Tongue (tissue), 1 donor: ENCODE measurements at regions not wholly inside any gene's neighbourhood (a gene's known extent, or its start where the extent isn't known, plus 50 kb on each side); places are given as distances from the start of the nearest gene placed in this dataset.
A peak's percentile ranks its signal among the peaks of the same experiment; 100 is the strongest.

Experiments used
- DNase-seq: peaks from one replicate; pipeline ENCODE4 v3.0.0-alpha.2; 2015

DNA sequence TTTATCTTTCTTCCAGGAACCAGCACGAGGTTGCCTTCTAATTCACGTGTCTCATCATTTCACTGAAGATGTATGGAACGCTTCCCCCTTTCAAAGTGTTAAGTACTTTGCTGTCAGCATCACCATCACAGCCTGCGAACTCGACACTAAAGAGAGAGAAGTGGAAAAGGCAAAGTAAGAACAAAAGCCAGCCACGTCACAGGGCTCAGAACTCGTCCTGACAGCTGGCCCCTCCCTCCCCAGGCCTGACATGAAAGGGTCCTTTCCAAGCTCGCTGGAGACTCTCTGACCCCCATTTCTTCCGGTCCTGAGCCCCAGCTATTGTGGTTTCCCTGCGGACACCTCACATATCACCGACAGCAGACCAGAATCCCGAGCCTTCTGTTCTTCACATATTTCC lies 177.8 kb upstream of the NTM start:
- DNase-seq = no peak

DNA sequence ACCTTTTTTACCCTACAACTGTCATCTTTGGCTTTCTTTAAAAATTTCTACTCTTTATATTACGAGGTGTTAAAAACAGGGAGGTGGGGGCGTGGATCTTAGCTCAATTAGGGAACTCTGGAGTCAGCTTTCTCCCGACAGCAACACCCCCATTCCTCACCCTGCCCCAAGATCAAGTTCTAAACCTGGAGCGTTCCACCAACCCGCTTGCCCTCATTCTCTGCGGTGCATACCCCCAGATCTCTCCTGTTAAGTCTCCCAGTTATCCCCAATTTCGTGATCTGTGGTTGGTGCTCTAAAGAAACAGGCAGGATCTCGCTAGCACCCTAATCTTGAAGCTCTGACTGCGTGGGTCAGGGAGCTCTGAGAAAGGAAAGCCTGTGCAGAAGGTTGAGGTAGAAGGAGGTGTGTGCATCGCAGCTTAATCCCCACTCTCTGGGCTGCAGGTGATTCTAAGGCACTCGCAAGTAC lies 177.3 kb upstream of the NTM start:
- no peak for DNase-seq

DNA sequence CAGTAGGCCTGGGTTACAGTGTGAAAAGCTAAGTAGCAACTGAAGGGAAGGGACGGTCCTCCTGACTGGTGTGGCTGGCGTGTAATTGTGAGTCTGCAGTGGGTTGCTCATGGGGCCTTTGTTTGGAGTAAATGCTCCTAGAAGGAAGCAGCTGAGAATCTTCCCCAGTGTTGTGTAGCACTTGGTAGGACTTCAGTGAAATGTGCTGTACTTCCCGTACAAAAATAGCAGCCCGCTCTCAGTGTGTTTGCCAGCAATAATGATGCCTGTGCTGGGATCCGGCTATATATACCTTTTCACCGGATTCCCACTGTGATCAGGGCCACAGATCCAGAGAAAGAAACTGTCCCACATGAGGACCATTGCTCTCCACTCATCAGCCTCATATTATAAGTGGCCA lies 175.7 kb upstream of the NTM start:
- no peak for DNase-seq

DNA sequence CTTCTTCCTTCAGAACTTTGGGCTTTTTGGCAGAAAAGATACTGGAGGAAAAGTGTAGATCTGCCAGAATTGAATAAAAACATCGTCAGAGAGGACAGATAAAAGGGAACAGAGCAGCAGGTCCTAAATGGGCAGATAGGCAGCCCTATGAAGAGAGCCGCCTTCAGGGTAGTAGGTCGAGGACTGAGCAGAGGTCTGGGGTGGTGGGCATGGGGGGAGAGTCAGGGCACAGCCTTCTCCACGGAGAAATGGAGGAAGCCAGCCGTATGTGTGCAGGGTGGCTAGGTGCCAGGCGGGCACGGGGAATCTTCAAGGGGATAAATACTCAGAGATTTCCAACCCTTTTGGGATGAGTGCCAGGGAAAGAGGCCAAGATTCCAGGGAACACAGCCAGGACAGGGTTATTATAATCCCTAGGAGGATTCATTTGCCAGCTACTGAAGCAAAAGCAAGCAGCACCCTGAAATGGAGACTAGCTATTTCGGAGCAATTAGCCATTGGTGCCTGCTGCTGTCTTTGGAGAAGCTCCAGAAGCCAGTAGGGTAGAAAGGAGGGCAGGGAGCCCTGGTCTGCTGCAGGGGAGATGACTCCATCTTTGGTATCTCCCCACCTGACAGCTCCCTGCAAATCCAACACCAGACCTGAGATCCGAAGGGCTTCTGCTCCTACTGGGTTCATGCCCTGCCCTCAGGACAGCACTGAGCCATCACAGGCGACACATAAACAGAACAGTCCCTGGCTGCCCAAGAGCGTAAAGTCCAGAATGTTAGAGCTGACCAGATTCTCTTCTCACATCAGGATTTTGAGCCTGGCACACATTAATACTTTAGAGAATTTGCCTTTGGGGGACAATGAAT lies 174.5 kb upstream of the NTM start:
- peak; percentile 94 for DNase-seq

DNA sequence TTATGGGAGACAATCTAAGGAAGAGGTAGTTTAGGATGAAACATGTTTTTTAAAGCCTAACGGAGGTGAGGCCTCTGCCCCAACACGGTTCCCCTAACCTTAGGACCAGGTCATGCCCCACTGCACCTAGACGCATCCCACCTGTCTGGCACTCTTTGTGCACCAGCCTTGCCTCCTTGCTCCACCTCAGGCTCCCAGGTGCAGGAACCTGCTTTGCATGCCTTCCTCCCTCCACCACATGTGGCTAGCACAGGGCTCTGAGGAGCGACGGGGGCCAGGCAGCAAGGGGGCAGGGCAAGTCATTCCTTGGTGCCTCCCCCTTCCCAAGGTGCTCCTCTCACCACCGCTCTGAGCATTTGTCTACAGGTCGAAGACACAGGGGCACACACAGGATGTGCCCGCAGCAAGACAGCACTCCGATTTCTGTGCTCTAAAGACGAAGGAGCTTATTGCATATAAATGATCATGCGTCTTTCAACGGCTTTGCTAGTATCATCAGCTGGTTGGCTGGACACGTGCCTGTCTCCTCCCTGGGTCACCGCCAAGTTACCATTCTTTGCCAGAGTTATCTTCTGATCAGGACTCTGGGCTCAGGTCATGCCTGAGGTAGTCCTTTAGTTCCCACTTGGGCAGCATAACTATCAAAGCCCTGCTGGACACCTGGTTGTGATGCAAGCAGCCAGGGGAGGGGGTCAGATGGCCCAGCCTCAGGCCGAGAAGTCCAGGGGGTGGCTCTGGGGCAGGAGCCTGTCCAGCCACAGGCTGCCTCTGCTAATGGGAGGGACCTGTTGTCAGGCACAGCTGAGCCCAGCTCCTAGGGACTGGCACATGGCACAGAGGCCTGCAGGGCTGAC lies 172.0 kb upstream of the NTM start:
- DNase-seq = peak; percentile 38

DNA sequence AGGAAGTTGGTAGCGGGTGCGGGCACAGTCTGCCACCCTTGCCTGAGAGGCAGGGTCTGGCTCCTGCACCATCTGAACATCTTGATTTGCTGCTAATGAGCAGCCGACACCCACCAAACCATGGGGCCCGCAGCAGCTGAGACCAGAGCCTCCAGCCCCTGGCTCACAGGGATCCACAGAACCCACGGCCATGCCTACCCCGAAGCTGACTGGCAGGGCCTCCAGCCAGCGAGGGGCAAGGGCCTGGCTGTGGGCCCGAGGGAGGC lies 171.5 kb upstream of the NTM start:
- no peak for DNase-seq

DNA sequence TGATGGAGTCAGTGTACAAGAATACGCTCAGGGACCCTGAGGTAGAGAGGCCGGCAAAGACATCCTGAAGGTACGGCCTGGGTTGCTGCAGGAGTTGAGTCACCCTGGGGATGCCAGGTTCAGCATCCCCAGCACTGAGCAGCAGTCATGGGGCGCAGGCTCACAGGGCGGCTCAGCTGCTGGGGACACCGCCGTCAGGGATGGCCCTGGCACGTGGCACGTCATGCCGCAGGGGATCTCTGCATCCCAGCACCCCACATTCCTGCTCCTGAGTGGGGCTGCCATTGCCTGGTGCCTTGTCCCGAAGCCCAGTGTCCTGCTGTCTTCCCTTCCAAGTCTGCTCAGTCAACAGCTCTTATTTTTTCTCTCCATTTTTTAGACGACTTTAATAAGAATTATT lies 168.7 kb upstream of the NTM start:
- DNase-seq = no peak

GRCh38 chr11:131203040-131203439 lies 167.4 kb upstream of the NTM start:
- no peak for DNase-seq

GRCh38 chr11:131204282-131204681 lies 166.1 kb upstream of the NTM start:
- DNase-seq = no peak

- DNase-seq = peak; percentile 69
These were observed 165.5 kb upstream of the NTM start for GRCh38 chr11:131204765-131205380.

- DNase-seq = peak; percentile 29
These were observed 163.7 kb upstream of the NTM start for GRCh38 chr11:131206671-131207070.

DNA sequence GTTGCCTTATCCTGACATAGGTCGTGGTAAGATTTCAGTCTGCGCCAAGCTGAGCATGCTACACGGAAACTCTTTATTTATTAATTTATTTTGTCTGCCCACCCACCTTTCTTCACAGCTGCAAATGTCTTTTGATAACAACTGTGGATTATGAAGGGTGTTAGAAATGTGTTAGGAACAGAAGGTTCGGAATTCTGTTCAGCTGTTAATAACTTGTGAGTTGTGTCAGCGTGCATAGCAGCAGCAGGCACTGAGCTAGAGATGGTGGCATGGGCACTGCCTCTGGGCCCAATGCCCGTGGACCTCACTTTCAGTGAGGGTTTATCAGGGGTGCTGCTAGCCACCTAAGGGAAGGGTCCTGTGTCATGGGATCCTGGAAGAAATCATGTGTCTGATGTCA lies 162.5 kb upstream of the NTM start:
- peak; percentile 43 for DNase-seq

DNA sequence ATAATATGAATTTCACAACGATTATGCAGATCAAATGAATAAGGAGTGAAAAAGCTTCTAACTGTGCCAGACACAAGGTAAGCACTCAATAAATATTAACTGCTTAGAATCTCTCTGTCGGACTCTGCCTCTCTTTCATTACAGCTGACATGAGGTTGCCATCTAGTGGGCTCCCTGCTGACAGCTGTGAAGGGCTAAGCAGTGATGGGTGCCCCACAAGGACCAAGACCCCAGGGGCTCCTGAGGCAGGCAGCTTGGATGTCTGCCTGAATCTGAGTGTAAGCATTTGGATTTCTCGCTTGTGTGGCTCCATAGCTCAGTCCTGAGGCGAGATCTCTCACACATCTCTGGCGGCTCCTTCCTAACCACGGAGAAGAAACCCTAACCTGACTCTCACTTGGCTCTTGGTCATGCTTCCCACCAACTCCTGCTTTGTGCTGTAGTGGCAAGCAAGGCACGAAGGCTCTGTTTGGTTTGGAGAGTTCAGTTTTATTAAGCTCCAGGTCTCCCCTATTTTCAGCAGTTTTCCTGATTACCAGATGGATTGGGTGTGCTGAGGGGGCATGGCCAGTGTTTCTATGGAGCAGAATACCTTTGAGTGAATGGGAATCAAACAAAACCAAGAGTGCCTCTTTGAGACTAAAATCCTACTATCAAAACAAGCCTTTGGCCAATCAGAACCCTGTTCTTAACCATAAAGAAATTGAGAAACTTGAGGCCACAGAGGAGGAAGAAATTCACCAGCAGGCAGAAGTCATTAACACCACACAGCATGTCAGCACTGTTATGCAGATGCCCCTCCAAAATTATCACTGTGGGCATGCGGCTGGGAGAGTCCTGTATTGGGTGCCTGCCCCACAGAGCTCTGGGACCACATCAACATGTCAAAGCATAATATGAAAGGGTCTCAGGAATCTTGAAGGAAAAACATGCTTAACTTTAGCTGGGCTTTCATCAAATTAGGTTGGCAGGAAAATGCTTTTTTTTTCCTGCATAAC lies 152.8 kb upstream of the NTM start:
- no peak for DNase-seq

- DNase-seq = no peak
These were observed 151.9 kb upstream of the NTM start for GRCh38 chr11:131218542-131218941.

DNA sequence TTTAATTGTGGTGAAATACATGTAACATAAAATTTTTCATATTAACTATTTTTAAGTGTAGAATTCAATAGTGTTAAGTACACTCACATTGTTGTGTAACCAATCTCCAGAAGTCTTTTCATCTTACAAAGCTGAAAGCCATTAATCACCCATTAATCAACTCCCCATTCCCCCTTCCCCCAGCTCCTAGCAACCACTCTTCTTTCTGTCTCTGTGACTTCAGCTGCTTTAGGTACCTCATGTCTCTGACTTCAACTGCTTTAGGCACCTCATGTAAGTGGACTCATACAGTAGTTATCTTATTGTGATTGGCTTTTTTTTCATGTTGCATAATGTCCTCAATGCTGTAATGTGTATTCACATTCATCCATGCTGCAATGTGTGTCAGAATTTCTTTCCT lies 150.8 kb upstream of the NTM start:
- DNase-seq = no peak

DNA sequence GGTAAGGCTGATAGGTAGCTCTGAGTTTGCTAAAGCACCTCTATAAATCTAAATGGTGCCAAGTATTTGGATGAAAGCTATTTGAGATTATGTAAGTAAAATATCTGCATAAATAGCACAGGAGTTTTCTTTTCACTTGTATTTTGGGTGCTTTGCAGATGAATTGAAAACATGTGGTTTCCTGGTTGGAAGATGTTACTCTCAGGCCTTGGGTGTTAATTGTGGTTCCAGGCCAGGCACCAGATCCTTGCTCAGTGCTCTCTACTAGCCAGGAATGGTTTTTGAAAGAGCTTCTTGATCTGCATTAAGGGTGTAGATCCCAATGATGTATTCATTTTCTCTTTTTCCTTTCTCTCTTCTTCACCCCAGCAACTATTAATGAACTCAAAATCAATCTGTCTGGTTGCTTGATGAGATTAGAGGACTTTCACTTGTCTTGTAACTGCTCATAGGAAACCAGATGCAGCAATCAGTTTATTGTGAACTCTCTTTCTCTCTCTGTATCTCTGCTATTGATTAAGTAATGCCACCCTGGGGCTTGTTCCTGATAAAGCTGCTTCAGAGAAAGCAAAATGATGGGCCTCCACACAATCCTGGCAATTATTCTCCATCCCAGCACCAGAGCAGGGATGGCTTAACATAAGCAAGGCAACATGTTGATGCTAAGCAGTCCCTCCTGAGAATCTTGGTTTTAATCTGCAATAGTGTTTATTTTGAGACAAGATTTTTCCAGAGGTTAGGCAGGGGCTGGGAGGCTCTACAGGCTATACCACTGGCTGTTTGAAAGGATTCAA lies 147.0 kb upstream of the NTM start:
- DNase-seq = no peak

GRCh38 chr11:131228378-131228777 lies 142.0 kb upstream of the NTM start:
- no peak for DNase-seq

GRCh38 chr11:131229221-131229620 lies 141.2 kb upstream of the NTM start:
- no peak for DNase-seq

GRCh38 chr11:131231317-131231940 lies 139.0 kb upstream of the NTM start:
- DNase-seq = no peak

- no peak for DNase-seq
These were observed 138.2 kb upstream of the NTM start for GRCh38 chr11:131232261-131232660.

DNA sequence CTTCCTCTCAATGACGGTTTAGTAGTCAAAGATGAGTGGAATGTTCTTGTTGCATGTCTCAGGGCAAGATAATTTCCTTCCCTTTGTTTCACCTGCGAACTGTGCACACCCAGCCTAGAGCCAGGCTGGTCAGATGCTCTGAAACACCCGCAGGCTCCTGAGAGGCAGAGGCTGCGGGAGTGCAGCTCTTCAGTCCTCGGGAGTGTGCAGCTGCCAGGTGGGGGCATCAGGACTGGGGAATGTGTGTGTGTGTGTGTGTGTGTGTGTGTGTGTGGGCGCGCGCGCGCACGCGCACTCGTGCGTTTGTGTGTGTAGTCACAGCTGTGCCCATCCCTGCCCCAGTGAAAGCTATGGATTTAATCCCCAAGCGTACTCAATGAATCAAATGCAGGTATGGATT lies 136.2 kb upstream of the NTM start:
- no peak for DNase-seq
